ENCODE measurements at regions not wholly inside any gene's neighbourhood (a gene's known extent, or its start where the extent isn't known, plus 50 kb on each side); places are given as distances from the start of the nearest gene placed in this dataset.

- no peak for TF ChIP-seq EZH2 (IDR thresholded peaks at IDR 0.05; ENCODE audit: borderline replicate concordance, low read length)
- no peak for TF ChIP-seq CTCF (IDR thresholded peaks at IDR 0.05; ENCODE audit: low read length)
- H3K4me2 ChIP-seq (ENCODE audit: low read length): no peak overlapping the region
- no peak overlapping the region for H3K4me3 ChIP-seq (ENCODE audit: low read depth, low read length, poor library complexity, severe bottlenecking)
- H3K27me3 ChIP-seq (ENCODE audit: insufficient read depth, low read length): no peaks in the 10 kb centered on the region
- no peaks in the 10 kb centered on the region for H3K9me3 ChIP-seq (ENCODE audit: low read length)
- H3K27ac ChIP-seq (ENCODE audit: low read depth, low read length, poor library complexity, severe bottlenecking): no peak overlapping the region
- H3K36me3 ChIP-seq (ENCODE audit: insufficient read depth, low read length): no peaks in the 10 kb centered on the region
- no peaks in the 10 kb centered on the region for H4K20me1 ChIP-seq (ENCODE audit: insufficient read depth, low read length)
- H3K79me2 ChIP-seq (ENCODE audit: insufficient read depth, low read length): no peaks in the 10 kb centered on the region
- no peak overlapping the region for H3K9ac ChIP-seq (ENCODE audit: low read length)
- H3K4me1 ChIP-seq (ENCODE audit: insufficient read depth, low read length, severe bottlenecking): no peaks in the 10 kb centered on the region
- H3K9me2 ChIP-seq (ENCODE audit: low read depth, low read length): no peaks in the 10 kb centered on the region
- H2AFZ ChIP-seq (ENCODE audit: low read length): no peak overlapping the region
- H3F3A ChIP-seq (ENCODE audit: insufficient read depth, low read length): no peaks in the 10 kb centered on the region
These were observed 464.5 kb upstream of the MYT1L start for GRCh38 chr2:2795438-2796091.

- Histone ChIP-seq H3K27ac (ENCODE audit: low read depth, low read length, poor library complexity, severe bottlenecking) (no peak overlapping the region), H3F3A (ENCODE audit: insufficient read depth, low read length) (no peaks in the 10 kb centered on the region), H3K27me3 (ENCODE audit: insufficient read depth, low read length) (no peaks in the 10 kb centered on the region), H2AFZ (ENCODE audit: low read length) (no peak overlapping the region), H3K36me3 (ENCODE audit: insufficient read depth, low read length) (no peaks in the 10 kb centered on the region), H3K79me2 (ENCODE audit: insufficient read depth, low read length) (no peaks in the 10 kb centered on the region), H3K9me2 (ENCODE audit: low read depth, low read length) (no peaks in the 10 kb centered on the region), H3K4me3 (ENCODE audit: low read depth, low read length, poor library complexity, severe bottlenecking) (no peak overlapping the region), H3K9me3 (ENCODE audit: low read length) (no peaks in the 10 kb centered on the region), H3K4me1 (ENCODE audit: insufficient read depth, low read length, severe bottlenecking) (no peaks in the 10 kb centered on the region), H3K4me2 (ENCODE audit: low read length) (no peak overlapping the region), H3K9ac (ENCODE audit: low read length) (no peak overlapping the region), H4K20me1 (ENCODE audit: insufficient read depth, low read length) (no peaks in the 10 kb centered on the region)
- TF ChIP-seq EZH2 (IDR thresholded peaks at IDR 0.05; ENCODE audit: borderline replicate concordance, low read length): no peak
- no peak for TF ChIP-seq CTCF (IDR thresholded peaks at IDR 0.05; ENCODE audit: low read length)
These were observed 463.0 kb upstream of the MYT1L start for GRCh38 chr2:2793925-2794560.

- H4K20me1 ChIP-seq (ENCODE audit: insufficient read depth, low read length): no peaks in the 10 kb centered on the region
- no peak overlapping the region for H3K9ac ChIP-seq (ENCODE audit: low read length)
- no peaks in the 10 kb centered on the region for H3K4me1 ChIP-seq (ENCODE audit: insufficient read depth, low read length, severe bottlenecking)
- H3K9me2 ChIP-seq (ENCODE audit: low read depth, low read length): no peaks in the 10 kb centered on the region
- H2AFZ ChIP-seq (ENCODE audit: low read length): no peak overlapping the region
- no peaks in the 10 kb centered on the region for H3K79me2 ChIP-seq (ENCODE audit: insufficient read depth, low read length)
- H3K36me3 ChIP-seq (ENCODE audit: insufficient read depth, low read length): no peaks in the 10 kb centered on the region
- H3K27ac ChIP-seq (ENCODE audit: low read depth, low read length, poor library complexity, severe bottlenecking): no peak overlapping the region
- no peak overlapping the region for H3K4me3 ChIP-seq (ENCODE audit: low read depth, low read length, poor library complexity, severe bottlenecking)
- no peaks in the 10 kb centered on the region for H3K9me3 ChIP-seq (ENCODE audit: low read length)
- H3K27me3 ChIP-seq (ENCODE audit: insufficient read depth, low read length): no peaks in the 10 kb centered on the region
- H3K4me2 ChIP-seq (ENCODE audit: low read length): no peak overlapping the region
- TF ChIP-seq CTCF (IDR thresholded peaks at IDR 0.05; ENCODE audit: low read length): no peak
- TF ChIP-seq EZH2 (IDR thresholded peaks at IDR 0.05; ENCODE audit: borderline replicate concordance, low read length): no peak
- no peaks in the 10 kb centered on the region for H3F3A ChIP-seq (ENCODE audit: insufficient read depth, low read length)
These were observed 462.4 kb upstream of the MYT1L start for GRCh38 chr2:2793514-2793913.
